Lower leg skin (tissue), 4 donors: ENCODE measurements at regions not wholly inside any gene's neighbourhood (a gene's known extent, or its start where the extent isn't known, plus 50 kb on each side); places are given as distances from the start of the nearest gene placed in this dataset.
A peak's percentile ranks its signal among the peaks of the same experiment; 100 is the strongest.

Experiments
- DNase-seq, 2 donors: peaks; one replicate each; pipeline ENCODE4 v3.0.0-alpha.2; 2019; ENCODE audit warnings: low spot score in 2 of 2
- H3K4me3 ChIP-seq: fragments of 200-600 bp; sonication (generic); 2 replicates; pipeline ENCODE4 v1.5.1; 2017; ENCODE audit warnings: mild to moderate bottlenecking, low read depth; ENCODE audit not compliant: poor library complexity, severe bottlenecking
- POLR2A ChIP-seq, 2 donors: fragments of 450-650 bp; IDR thresholded peaks; one replicate each; pipeline ENCODE4 v1.6.1; 2016 to 2017; ENCODE audit warnings: antibody characterized with exemption in 2 of 2, mild to moderate bottlenecking in 1 of 2, moderate library complexity in 1 of 2
- WGBS, 2 donors: methylation state at CpG; one replicate each; pipeline ENCODE4 v1.1.5; 2018; 5-methylcytosine and 5-hydroxymethylcytosine counted together
- intact Hi-C: fragments of 100-400 bp; cut with DNase I; formaldehyde crosslinking; loops from one replicate; pipeline ENCODE4 v1.15.0; 2023; ENCODE audit warnings: low total_unique reads
- TF ChIP-seq, protein P1 (sequence below), 3 donors: fragments of 450-650 bp; IDR thresholded peaks; one replicate each; pipeline ENCODE4 v1.5.1; 2016; ENCODE audit warnings: antibody characterized with exemption in 3 of 3, mild to moderate bottlenecking in 3 of 3, moderate library complexity in 2 of 3

DNA sequence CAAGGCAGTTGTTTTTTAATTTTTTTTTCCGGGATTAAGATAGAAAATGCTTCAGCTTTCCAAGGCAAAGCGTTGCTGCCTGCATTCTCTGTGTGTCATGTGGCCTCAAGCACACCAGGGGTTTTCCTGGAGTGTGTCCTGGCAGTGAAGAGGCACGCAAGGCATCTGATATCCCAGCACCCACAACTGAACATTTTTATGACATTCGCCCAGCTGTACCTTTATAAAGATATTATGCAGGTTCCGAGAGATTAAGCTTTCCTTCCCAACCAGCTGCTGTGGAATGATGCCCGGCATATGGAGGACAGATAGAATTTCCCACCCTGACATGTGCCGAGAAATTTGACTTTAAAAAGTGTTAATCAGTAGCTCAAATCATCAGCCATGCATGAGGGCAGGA, 205.6 kb downstream of the GADD45G start:
- peak in 1 of 2 donors; percentile 31 for DNase-seq
- 35 to 50% methylated on average over 7 of the region's 7 CpGs for WGBS, 2 donors
- TF ChIP-seq, protein P1, sequence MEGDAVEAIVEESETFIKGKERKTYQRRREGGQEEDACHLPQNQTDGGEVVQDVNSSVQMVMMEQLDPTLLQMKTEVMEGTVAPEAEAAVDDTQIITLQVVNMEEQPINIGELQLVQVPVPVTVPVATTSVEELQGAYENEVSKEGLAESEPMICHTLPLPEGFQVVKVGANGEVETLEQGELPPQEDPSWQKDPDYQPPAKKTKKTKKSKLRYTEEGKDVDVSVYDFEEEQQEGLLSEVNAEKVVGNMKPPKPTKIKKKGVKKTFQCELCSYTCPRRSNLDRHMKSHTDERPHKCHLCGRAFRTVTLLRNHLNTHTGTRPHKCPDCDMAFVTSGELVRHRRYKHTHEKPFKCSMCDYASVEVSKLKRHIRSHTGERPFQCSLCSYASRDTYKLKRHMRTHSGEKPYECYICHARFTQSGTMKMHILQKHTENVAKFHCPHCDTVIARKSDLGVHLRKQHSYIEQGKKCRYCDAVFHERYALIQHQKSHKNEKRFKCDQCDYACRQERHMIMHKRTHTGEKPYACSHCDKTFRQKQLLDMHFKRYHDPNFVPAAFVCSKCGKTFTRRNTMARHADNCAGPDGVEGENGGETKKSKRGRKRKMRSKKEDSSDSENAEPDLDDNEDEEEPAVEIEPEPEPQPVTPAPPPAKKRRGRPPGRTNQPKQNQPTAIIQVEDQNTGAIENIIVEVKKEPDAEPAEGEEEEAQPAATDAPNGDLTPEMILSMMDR (IDR thresholded peaks at IDR 0.05) = no peak
- no peak for TF ChIP-seq POLR2A (IDR thresholded peaks at IDR 0.05)
- no peak overlapping the region for H3K4me3 ChIP-seq
- intact Hi-C loops = loop anchor here (10.0 kb wide), 1 partner anchor 304 kb away; no protein-coding TSS in a partner anchor

DNA sequence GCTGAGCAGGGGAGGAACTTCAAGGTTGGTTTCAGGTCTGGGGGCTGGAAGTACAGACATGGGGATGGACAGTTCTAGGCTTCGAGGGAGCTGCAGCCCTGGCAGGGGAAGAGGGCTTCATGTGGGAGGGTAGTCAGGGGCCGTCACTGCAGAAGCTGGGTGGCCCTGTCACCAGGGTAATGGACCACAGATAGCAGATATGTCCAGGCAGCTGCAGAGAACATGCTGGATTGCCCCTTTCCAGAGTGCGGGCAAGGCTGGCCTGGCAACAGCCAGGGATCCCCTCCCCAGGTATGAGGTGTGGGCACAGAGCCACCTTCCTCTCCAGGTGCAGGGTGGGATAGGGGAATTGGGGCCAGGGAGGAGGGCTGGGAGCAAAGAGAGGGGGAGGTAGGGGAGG, 206.5 kb downstream of the GADD45G start:
- H3K4me3 ChIP-seq = no peak overlapping the region
- intact Hi-C loops = loop anchor here (10.0 kb wide), 1 partner anchor 303 kb away; no protein-coding TSS in a partner anchor
- WGBS, 2 donors = 87 to 94% methylated on average over 3 of the region's 3 CpGs
- peak; percentile 9 to 68 for DNase-seq
- no peak for TF ChIP-seq POLR2A (IDR thresholded peaks at IDR 0.05)
- TF ChIP-seq, protein P1 (IDR thresholded peaks at IDR 0.05) = no peak

GRCh38 chr9:89811886-89812450, 207.2 kb downstream of the GADD45G start:
- WGBS, 2 donors = 87 to 90% methylated on average over 9 to 10 of the region's 10 CpGs
- no peak for TF ChIP-seq POLR2A (IDR thresholded peaks at IDR 0.05)
- TF ChIP-seq, protein P1 (IDR thresholded peaks at IDR 0.05) = no peak
- H3K4me3 ChIP-seq = no peak overlapping the region
- intact Hi-C loops = loop anchor here (10.0 kb wide), 1 partner anchor 303 kb away; no protein-coding TSS in a partner anchor
- DNase-seq = peak; percentile 4 to 54

- TF ChIP-seq, protein P1 (IDR thresholded peaks at IDR 0.05) = no peak
- TF ChIP-seq POLR2A (IDR thresholded peaks at IDR 0.05) = no peak
- no peak overlapping the region for H3K4me3 ChIP-seq
- WGBS, 2 donors = 91 to 92% methylated on average over 10 of the region's 10 CpGs
- intact Hi-C loops = loop anchor here (10.0 kb wide), 1 partner anchor 302 kb away; no protein-coding TSS in a partner anchor
- peak; percentile 10 to 76 for DNase-seq
Measured at GRCh38 chr9:89812556-89813181, 207.9 kb downstream of the GADD45G start.

GRCh38 chr9:89813482-89813881, 208.7 kb downstream of the GADD45G start:
- peak in 1 of 2 donors; percentile 42 for DNase-seq
- no peak overlapping the region for H3K4me3 ChIP-seq
- no peak for TF ChIP-seq POLR2A (IDR thresholded peaks at IDR 0.05)
- TF ChIP-seq, protein P1 (IDR thresholded peaks at IDR 0.05) = no peak
- intact Hi-C loops = loop anchor here (10.0 kb wide), 1 partner anchor 301 kb away; no protein-coding TSS in a partner anchor
- WGBS, 2 donors = 90 to 95% methylated on average over 5 of the region's 5 CpGs
